ENCODE measurements at regions not wholly inside any gene's neighbourhood (a gene's known extent, or its start where the extent isn't known, plus 50 kb on each side); places are given as distances from the start of the nearest gene placed in this dataset.
A peak's percentile ranks its signal among the peaks of the same experiment; 100 is the strongest.

DNA sequence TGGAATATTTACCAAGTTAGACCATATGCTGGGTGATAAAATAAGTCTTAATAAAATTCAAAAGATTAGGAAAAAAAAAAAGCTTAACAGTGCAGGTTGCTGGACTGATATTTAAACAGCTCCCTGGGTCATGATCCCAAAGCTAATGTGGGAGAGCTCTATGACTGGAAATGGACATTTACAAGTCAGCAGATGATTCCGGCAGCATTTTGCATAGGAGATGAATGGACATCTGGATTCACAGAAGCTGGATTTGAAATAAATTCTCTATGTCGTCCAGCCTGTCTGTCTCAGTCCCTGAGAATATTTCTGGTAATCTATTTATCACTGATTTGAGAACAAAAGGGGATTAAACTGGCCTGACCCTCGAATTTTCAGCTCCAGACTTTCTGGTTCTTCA lies 52.3 kb upstream of the KLHL25 start:
- H3K4me3 ChIP-seq (ENCODE audit: low read length): no peak overlapping the region
- TF ChIP-seq, protein P1, sequence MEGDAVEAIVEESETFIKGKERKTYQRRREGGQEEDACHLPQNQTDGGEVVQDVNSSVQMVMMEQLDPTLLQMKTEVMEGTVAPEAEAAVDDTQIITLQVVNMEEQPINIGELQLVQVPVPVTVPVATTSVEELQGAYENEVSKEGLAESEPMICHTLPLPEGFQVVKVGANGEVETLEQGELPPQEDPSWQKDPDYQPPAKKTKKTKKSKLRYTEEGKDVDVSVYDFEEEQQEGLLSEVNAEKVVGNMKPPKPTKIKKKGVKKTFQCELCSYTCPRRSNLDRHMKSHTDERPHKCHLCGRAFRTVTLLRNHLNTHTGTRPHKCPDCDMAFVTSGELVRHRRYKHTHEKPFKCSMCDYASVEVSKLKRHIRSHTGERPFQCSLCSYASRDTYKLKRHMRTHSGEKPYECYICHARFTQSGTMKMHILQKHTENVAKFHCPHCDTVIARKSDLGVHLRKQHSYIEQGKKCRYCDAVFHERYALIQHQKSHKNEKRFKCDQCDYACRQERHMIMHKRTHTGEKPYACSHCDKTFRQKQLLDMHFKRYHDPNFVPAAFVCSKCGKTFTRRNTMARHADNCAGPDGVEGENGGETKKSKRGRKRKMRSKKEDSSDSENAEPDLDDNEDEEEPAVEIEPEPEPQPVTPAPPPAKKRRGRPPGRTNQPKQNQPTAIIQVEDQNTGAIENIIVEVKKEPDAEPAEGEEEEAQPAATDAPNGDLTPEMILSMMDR (conservative IDR thresholded peaks at IDR 0.05; ENCODE audit: low read length): no peak
- no peak for DNase-seq (ENCODE audit: low read depth)

DNA sequence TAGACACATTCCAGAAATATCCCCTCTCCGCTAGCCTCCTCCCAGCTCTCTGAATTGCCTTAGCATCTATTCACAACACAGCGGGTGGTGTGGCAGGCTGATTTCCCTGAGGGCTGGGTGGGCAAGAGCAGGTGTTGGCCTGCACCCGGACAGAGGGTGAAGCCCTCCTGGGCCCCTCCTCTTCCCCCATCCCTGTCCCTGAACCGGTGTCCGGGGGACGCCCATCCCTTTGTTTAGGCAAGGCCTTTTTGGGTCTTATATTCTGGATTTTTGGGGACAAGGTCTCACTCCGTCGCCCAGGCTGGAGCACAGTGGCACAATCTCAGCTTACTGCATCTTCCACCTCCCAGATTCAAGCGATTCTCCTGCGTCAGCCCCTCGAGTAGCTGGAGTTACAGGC lies 55.2 kb upstream of the KLHL25 start:
- H3K4me3 ChIP-seq (ENCODE audit: low read length): no peak overlapping the region
- TF ChIP-seq, protein P1 (conservative IDR thresholded peaks at IDR 0.05; ENCODE audit: low read length): no peak
- no peak for DNase-seq (ENCODE audit: low read depth)

DNA sequence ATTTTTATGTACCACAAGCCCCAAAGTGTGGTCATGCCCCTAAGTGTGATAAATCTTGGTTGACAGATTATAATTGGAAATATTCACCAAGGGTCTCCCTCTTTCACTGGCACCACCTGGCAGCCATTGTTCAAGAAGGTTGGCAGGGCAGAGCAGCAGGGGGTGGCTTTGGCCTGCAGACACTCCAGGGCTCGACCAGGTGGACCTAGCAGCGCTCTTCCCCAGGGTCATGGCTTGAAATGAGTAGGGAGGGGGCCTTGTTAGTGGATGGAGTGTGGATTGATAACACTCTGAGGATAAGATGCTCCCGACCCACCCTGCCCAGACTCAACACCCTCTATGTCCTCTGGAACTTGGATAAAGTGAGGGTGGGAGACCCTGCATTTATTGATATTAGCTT lies 58.2 kb upstream of the KLHL25 start:
- TF ChIP-seq, protein P1 (conservative IDR thresholded peaks at IDR 0.05; ENCODE audit: low read length): no peak
- no peak overlapping the region for H3K4me3 ChIP-seq (ENCODE audit: low read length)
- DNase-seq (ENCODE audit: low read depth): no peak

DNA sequence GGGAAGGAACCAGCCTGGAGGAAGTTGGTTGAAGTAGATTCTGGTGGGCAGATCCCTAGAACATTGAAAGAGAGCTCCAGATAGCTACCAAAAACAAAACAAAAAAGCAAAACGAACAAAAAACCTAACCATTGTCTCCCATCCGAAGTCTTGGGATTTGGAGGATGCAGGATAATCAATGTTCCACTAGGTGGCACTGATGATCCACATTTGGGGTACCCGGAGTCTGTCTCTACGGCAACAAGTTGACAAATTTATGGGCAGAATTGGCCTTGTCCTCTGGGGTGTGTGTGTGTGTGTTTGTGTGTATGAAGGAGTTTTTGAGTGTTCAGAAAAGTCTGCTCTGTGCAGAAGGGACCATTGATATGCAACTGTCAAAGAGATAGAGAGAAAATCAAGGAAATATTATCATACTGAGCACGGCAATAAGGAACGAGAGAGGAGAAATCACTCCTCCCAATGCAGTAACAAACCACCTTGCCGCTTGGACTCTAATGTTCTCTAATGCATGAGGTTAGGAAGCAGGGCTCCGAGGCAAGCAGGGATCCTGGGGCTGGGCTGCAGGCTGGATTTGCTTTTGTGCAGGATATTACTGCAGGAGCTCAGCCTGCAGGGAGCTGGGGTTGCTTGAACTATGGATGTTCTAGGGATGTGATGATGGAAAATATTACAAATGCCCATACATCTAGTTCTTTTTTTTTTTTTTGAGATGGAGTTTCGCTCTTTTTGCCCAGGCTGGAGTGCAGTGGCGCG lies 59.8 kb upstream of the KLHL25 start:
- TF ChIP-seq, protein P1 (conservative IDR thresholded peaks at IDR 0.05; ENCODE audit: low read length): peak; percentile 96
- no peak overlapping the region for H3K4me3 ChIP-seq (ENCODE audit: low read length)
- peak; percentile 60 for DNase-seq (ENCODE audit: low read depth)

DNA sequence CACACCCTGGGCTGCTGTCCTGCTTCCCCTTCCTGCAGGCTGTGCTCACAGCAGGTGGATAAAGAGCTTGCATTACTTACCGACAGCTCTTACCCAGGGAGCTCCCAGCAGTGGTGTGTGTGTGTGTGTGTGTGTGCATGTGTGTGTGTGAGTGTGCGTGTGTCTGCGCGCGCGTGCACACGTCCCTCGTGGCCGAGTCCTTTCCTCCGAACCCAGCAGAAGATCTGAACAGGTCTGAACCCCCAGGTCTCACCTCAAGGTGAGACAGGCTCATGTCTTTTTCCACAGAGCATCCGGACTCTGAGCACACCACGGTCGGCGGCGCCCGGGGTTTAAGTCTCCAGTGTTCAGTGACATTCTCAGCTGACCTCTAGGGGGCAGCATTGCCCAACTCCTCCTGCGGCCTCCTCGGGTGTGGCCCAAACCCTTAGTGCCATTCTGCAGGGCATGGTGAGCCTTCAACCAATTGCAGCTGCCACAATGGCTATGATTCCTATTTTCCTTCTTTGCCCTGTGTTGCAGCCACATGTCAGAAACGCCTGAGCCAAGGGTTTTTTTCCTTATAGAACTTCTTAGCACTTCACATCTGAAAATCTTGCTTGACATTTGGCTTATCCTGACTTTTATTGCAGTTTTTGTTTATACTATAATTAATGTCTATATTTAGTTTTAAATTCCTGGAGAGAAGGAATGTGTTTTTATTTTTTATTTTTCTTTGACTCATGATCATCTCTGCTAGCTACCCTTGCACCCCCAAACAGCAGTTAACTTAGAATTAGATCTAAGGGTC lies 64.1 kb upstream of the KLHL25 start:
- H3K4me3 ChIP-seq (ENCODE audit: low read length): peak overlapping the region; percentile 7; the same call in 1 of the 2 replicates
- TF ChIP-seq, protein P1 (conservative IDR thresholded peaks at IDR 0.05; ENCODE audit: low read length): peak; percentile 71
- DNase-seq (ENCODE audit: low read depth): peak; percentile 55

DNA sequence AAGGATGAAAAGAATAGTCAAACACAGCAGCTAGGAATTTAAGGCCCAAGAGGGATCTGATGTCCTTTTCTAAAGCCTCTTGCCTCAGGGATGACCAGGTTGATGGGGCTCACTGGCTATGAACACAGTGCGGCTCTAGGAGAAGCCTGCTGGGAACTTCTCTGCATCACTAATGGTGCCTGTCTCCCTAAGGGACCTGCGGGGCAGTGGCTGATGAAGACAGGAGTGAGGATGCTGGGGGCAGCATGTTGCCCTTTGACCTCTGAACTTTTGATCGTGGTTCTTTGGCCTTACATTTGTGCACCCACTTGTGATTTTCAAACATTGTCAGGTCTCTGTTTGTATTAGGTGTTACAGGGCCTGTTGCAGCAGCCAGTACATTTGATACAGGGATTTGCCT lies 64.9 kb upstream of the KLHL25 start:
- TF ChIP-seq, protein P1 (conservative IDR thresholded peaks at IDR 0.05; ENCODE audit: low read length): no peak
- DNase-seq (ENCODE audit: low read depth): no peak
- H3K4me3 ChIP-seq (ENCODE audit: low read length): no peak overlapping the region
